ENCODE measurements at regions not wholly inside any gene's neighbourhood (a gene's known extent, or its start where the extent isn't known, plus 50 kb on each side); places are given as distances from the start of the nearest gene placed in this dataset.

DNA sequence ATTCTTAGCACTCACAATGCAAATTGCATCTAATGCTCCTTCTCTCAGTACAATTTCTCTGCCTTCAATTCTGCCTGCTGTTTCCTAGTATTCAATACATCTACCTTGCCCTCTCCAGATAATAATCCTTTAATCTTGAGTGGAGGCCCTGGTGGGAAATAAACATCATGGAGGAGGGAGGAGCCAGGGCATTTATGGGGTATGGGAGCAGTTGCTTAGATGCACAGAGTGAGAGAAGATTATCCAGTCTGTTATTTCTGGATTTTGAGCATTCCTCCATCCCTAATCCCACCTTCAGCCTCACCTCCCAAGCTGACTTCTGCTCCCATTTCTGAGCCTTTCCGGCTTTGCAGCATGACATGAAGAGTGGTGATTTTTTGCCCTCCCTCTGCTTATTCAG, 127.9 kb upstream of the PPP3CA start:
- H3K36me3 ChIP-seq (ENCODE audit: control insufficient read depth in 4 of 4, insufficient read depth in 4 of 4, low read length in 4 of 4), result no peaks in the 10 kb centered on the region
- no peaks in the 10 kb centered on the region for H3K4me1 ChIP-seq (ENCODE audit: control insufficient read depth in 5 of 5, insufficient read depth in 5 of 5, low read length in 5 of 5)
- no peak overlapping the region for H3K27ac ChIP-seq (ENCODE audit: low read depth in 1 of 2, low read length in 1 of 2)
- no peaks in the 10 kb centered on the region for H3K9me3 ChIP-seq (ENCODE audit: control insufficient read depth in 4 of 4, insufficient read depth in 3 of 4, low read length in 3 of 4)
- WGBS, 2 donors, result 85 to 94% methylated on average over 1 of the region's 1 CpG
- TF ChIP-seq, protein P1, sequence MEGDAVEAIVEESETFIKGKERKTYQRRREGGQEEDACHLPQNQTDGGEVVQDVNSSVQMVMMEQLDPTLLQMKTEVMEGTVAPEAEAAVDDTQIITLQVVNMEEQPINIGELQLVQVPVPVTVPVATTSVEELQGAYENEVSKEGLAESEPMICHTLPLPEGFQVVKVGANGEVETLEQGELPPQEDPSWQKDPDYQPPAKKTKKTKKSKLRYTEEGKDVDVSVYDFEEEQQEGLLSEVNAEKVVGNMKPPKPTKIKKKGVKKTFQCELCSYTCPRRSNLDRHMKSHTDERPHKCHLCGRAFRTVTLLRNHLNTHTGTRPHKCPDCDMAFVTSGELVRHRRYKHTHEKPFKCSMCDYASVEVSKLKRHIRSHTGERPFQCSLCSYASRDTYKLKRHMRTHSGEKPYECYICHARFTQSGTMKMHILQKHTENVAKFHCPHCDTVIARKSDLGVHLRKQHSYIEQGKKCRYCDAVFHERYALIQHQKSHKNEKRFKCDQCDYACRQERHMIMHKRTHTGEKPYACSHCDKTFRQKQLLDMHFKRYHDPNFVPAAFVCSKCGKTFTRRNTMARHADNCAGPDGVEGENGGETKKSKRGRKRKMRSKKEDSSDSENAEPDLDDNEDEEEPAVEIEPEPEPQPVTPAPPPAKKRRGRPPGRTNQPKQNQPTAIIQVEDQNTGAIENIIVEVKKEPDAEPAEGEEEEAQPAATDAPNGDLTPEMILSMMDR (IDR thresholded peaks at IDR 0.05; ENCODE audit: control extremely low read depth, extremely low read depth), result no peak
- no peak overlapping the region for H3K9ac ChIP-seq (ENCODE audit: insufficient read depth in 1 of 2, low read length in 2 of 2)
- ATAC-seq (ENCODE audit: insufficient read depth, low FRiP score), result no peak
- H3K4me3 ChIP-seq, result no peak overlapping the region
- DNase-seq, result no peak
- no peaks in the 10 kb centered on the region for H3K27me3 ChIP-seq (ENCODE audit: control insufficient read depth in 3 of 3, insufficient read depth in 3 of 3, low read length in 2 of 3)

GRCh38 chr4:101471201-101471600, 123.9 kb upstream of the PPP3CA start:
- no peak for ATAC-seq (ENCODE audit: insufficient read depth, low FRiP score)
- H3K36me3 ChIP-seq (ENCODE audit: control insufficient read depth in 4 of 4, insufficient read depth in 4 of 4, low read length in 4 of 4), result no peaks in the 10 kb centered on the region
- H3K27ac ChIP-seq (ENCODE audit: low read depth in 1 of 2, low read length in 1 of 2), result no peak overlapping the region
- TF ChIP-seq, protein P1 (IDR thresholded peaks at IDR 0.05; ENCODE audit: control extremely low read depth, extremely low read depth), result no peak
- H3K9me3 ChIP-seq (ENCODE audit: control insufficient read depth in 4 of 4, insufficient read depth in 3 of 4, low read length in 3 of 4), result no peaks in the 10 kb centered on the region
- DNase-seq, result no peak
- no peak overlapping the region for H3K9ac ChIP-seq (ENCODE audit: insufficient read depth in 1 of 2, low read length in 2 of 2)
- no peak overlapping the region for H3K4me3 ChIP-seq
- H3K4me1 ChIP-seq (ENCODE audit: control insufficient read depth in 5 of 5, insufficient read depth in 5 of 5, low read length in 5 of 5), result no peaks in the 10 kb centered on the region
- H3K27me3 ChIP-seq (ENCODE audit: control insufficient read depth in 3 of 3, insufficient read depth in 3 of 3, low read length in 2 of 3), result no peaks in the 10 kb centered on the region

- 50 to 61% methylated on average over 2 of the region's 2 CpGs for WGBS, 2 donors
- Histone ChIP-seq H3K4me3 (no peak overlapping the region), H3K27me3 (ENCODE audit: control insufficient read depth in 3 of 3, insufficient read depth in 3 of 3, low read length in 2 of 3) (no peaks in the 10 kb centered on the region), H3K4me1 (ENCODE audit: control insufficient read depth in 5 of 5, insufficient read depth in 5 of 5, low read length in 5 of 5) (no peaks in the 10 kb centered on the region), H3K36me3 (ENCODE audit: control insufficient read depth in 4 of 4, insufficient read depth in 4 of 4, low read length in 4 of 4) (no peaks in the 10 kb centered on the region), H3K9me3 (ENCODE audit: control insufficient read depth in 4 of 4, insufficient read depth in 3 of 4, low read length in 3 of 4) (peaks cover 0 to 6% (median 1%) of the 10 kb centered on the region in 4 donors), H3K9ac (ENCODE audit: insufficient read depth in 1 of 2, low read length in 2 of 2) (no peak overlapping the region), H3K27ac (ENCODE audit: low read depth in 1 of 2, low read length in 1 of 2) (no peak overlapping the region)
- no peak for ATAC-seq (ENCODE audit: insufficient read depth, low FRiP score)
- TF ChIP-seq, protein P1 (IDR thresholded peaks at IDR 0.05; ENCODE audit: control extremely low read depth, extremely low read depth), result no peak
- DNase-seq, result no peak
These were observed 117.3 kb upstream of the PPP3CA start for GRCh38 chr4:101464596-101464995.

- no peak overlapping the region for H3K4me3 ChIP-seq
- no peaks in the 10 kb centered on the region for H3K4me1 ChIP-seq (ENCODE audit: control insufficient read depth in 5 of 5, insufficient read depth in 5 of 5, low read length in 5 of 5)
- ATAC-seq (ENCODE audit: insufficient read depth, low FRiP score) (no peak), DNase-seq (no peak)
- no peaks in the 10 kb centered on the region for H3K36me3 ChIP-seq (ENCODE audit: control insufficient read depth in 4 of 4, insufficient read depth in 4 of 4, low read length in 4 of 4)
- TF ChIP-seq, protein P1 (IDR thresholded peaks at IDR 0.05; ENCODE audit: control extremely low read depth, extremely low read depth), result no peak
- H3K9ac ChIP-seq (ENCODE audit: insufficient read depth in 1 of 2, low read length in 2 of 2), result no peak overlapping the region
- H3K9me3 ChIP-seq (ENCODE audit: control insufficient read depth in 4 of 4, insufficient read depth in 3 of 4, low read length in 3 of 4), result peaks cover 0 to 7% (median 3%) of the 10 kb centered on the region in 4 donors
- no peaks in the 10 kb centered on the region for H3K27me3 ChIP-seq (ENCODE audit: control insufficient read depth in 3 of 3, insufficient read depth in 3 of 3, low read length in 2 of 3)
- no peak overlapping the region for H3K27ac ChIP-seq (ENCODE audit: low read depth in 1 of 2, low read length in 1 of 2)
These were observed 111.6 kb upstream of the PPP3CA start for GRCh38 chr4:101458914-101459313.

Data from lung (tissue), 11 donors.